GM12878 (cell line): ENCODE measurements at regions not wholly inside any gene's neighbourhood (a gene's known extent, or its start where the extent isn't known, plus 50 kb on each side); places are given as distances from the start of the nearest gene placed in this dataset.

Experiments used
- ATAC-seq: fragments of 200-7000 bp; cut with Tn5 transposase; 3 replicates; pipeline ENCODE4 v1.9.1; 2020; ENCODE audit warnings: mild to moderate bottlenecking, moderate library complexity
- BruUV-seq: library from RNA; stranded (reverse); fragments of 400-500 nt; replicated peaks from 2 replicates; lab custom pipeline; 2021; lab: Mats Ljungman, UMichigan
- CTCF ChIA-PET: fragments of 300-600 bp; sonication (Branson Sonifier 250); formaldehyde crosslinking; extraction: SDS; loops from one replicate; lab custom pipeline; 2021; ENCODE audit warnings: inconsistent platforms; lab: Yijun Ruan, JAX
- POLR2A ChIA-PET: fragments of 350-600 bp; formaldehyde crosslinking; extraction: SDS; loops from one replicate; lab custom pipeline; 2021; ENCODE audit warnings: inconsistent platforms; lab: Charles Lee
- RAD21 ChIA-PET: fragments of 300-600 bp; sonication (Branson Sonifier 250); formaldehyde crosslinking; loops from one replicate; lab custom pipeline; 2023; ENCODE audit warnings: antibody characterized with exemption; ENCODE audit not compliant: unreplicated experiment; lab: Charles Lee
- SMC1A ChIA-PET: fragments of 300-600 bp; sonication (Branson Sonifier 250); formaldehyde crosslinking; loops from one replicate; lab custom pipeline; 2023; ENCODE audit not compliant: unreplicated experiment, uncharacterized antibody; lab: Charles Lee
- DNase-seq: peaks from one replicate; pipeline ENCODE4 v3.0.0-alpha.2; 2011; ENCODE audit warnings: low read depth, low spot score
- FAIRE-seq: peaks from 3 replicates; lab custom pipeline; 2011; peaks lifted over from hg19 to GRCh38; lab: Jason Lieb, UNC
- H2AFZ ChIP-seq: 2 replicates; pipeline ENCODE4 v1.6.0; 2011; ENCODE audit warnings: low read depth, low read length, control low read depth; ENCODE audit not compliant: control insufficient read depth
- H3K27ac ChIP-seq: 2 replicates; pipeline ENCODE4 v1.5.1; 2011; ENCODE audit warnings: control low read depth; ENCODE audit not compliant: control insufficient read depth, insufficient read depth
- H3K27me3 ChIP-seq, 2 experiments: replicated peaks in 1 of 2; 2 replicates each; pipeline versions ENCODE4 v1.6.0 to v1.6.1; 2011; ENCODE audit warnings: low read length in 1 of 2; ENCODE audit not compliant: control insufficient read depth in 2 of 2, insufficient read depth in 2 of 2
- H3K36me3 ChIP-seq, 2 experiments: 2 replicates each; pipeline ENCODE4 v1.5.1; 2011; ENCODE audit warnings: low read length in 1 of 2; ENCODE audit not compliant: control insufficient read depth in 2 of 2, insufficient read depth in 2 of 2
- H3K4me1 ChIP-seq: 2 replicates; pipeline ENCODE4 v1.6.1; 2011; ENCODE audit warnings: mild to moderate bottlenecking, low read length, moderate library complexity, mixed read lengths; ENCODE audit not compliant: control insufficient read depth, insufficient read depth
- H3K4me2 ChIP-seq: 2 replicates; pipeline ENCODE4 v1.6.0; 2011; ENCODE audit warnings: control low read depth; ENCODE audit not compliant: control insufficient read depth, insufficient read depth
- H3K4me3 ChIP-seq: fragments of 200-600 bp; sonication (generic); 2 replicates; pipeline ENCODE4 v1.5.1; 2016
- H3K79me2 ChIP-seq: 2 replicates; pipeline ENCODE4 v1.6.0; 2011; ENCODE audit warnings: low read length; ENCODE audit not compliant: control insufficient read depth, insufficient read depth
- H3K9ac ChIP-seq: 2 replicates; pipeline ENCODE4 v1.8.0; 2011; ENCODE audit warnings: low read length, control low read depth, mixed read lengths; ENCODE audit not compliant: control insufficient read depth, insufficient read depth
- H3K9me3 ChIP-seq: replicated peaks from 3 replicates; pipeline ENCODE4 v1.5.1; 2011; ENCODE audit warnings: mild to moderate bottlenecking, low read length; ENCODE audit not compliant: control insufficient read depth, insufficient read depth
- H4K20me1 ChIP-seq: 2 replicates; pipeline ENCODE4 v1.6.0; 2011; ENCODE audit not compliant: control insufficient read depth, insufficient read depth
- CBX5 ChIP-seq: sonication (generic); IDR thresholded peaks from 2 replicates; pipeline ENCODE4 v1.6.1; 2016; ENCODE audit warnings: low read depth, moderate library complexity, mild to moderate bottlenecking, inconsistent platforms
- EZH2 ChIP-seq: IDR thresholded peaks from 2 replicates; pipeline ENCODE4 v1.6.1; 2012; ENCODE audit warnings: low read depth, mild to moderate bottlenecking, control low read depth, inconsistent platforms, low read length, borderline replicate concordance; ENCODE audit not compliant: control insufficient read depth
- FOS ChIP-seq: IDR thresholded peaks from 3 replicates; pipeline ENCODE4 v1.6.1; 2011; ENCODE audit warnings: borderline replicate concordance; ENCODE audit not compliant: insufficient read length; ENCODE audit errors: extremely low read depth
- MEF2B ChIP-seq: fragments of 450-650 bp; IDR thresholded peaks from 2 replicates; pipeline ENCODE4 v1.6.1; 2018; ENCODE audit warnings: mild to moderate bottlenecking, moderate library complexity; ENCODE audit not compliant: partially characterized antibody, poor library complexity, severe bottlenecking
- NFYA ChIP-seq: IDR thresholded peaks from 2 replicates; pipeline ENCODE4 v1.6.1; 2011; ENCODE audit warnings: low read depth, mild to moderate bottlenecking, low read length, improper control_type of control experiment, borderline replicate concordance
- SPI1 ChIP-seq: IDR thresholded peaks from 2 replicates; pipeline ENCODE4 v1.6.1; 2011; ENCODE audit warnings: low read depth, mild to moderate bottlenecking, low read length, moderate library complexity, borderline replicate concordance; ENCODE audit not compliant: insufficient read depth
- TCF3 ChIP-seq: IDR thresholded peaks from 2 replicates; pipeline ENCODE4 v1.6.1; 2012; ENCODE audit warnings: low read depth, mild to moderate bottlenecking, low read length, borderline replicate concordance; ENCODE audit not compliant: insufficient read depth
- TCF7 ChIP-seq: IDR thresholded peaks from 2 replicates; pipeline ENCODE4 v1.6.1; 2014; ENCODE audit warnings: antibody characterized with exemption, borderline replicate concordance
- WGBS: methylation state at CpG from one replicate; pipeline ENCODE4 v1.1.6; 2016; ENCODE audit warnings: low lambda C conversion rate; ENCODE audit not compliant: insufficient replicate concordance, insufficient coverage; ENCODE audit errors: missing lambda C conversion rate; 5-methylcytosine and 5-hydroxymethylcytosine counted together
- in situ Hi-C: fragments of 300-500 bp; cut with MboI; formaldehyde crosslinking; loops from 9 replicates; pipeline ENCODE4 v1.14.3; 2018; ENCODE audit warnings: mixed read lengths
- intact Hi-C: fragments of 100-400 bp; cut with micrococcal nuclease; formaldehyde crosslinking; loops from one replicate; pipeline ENCODE4 v1.14.2; 2022; ENCODE audit not compliant: unreplicated experiment
- TF ChIP-seq, protein P1 (sequence below): IDR thresholded peaks from 2 replicates; pipeline ENCODE4 v1.6.1; 2011; ENCODE audit warnings: low read depth, mild to moderate bottlenecking, low read length, moderate library complexity, borderline replicate concordance; ENCODE audit errors: extremely low read depth

GRCh38 chr1:187952446-187952845 is 1123.7 kb downstream of the PLA2G4A start (continued):
- TF ChIP-seq SPI1 (no peak), NFYA (no peak), FOS (no peak), MEF2B (no peak), TCF3 (no peak)
- TF ChIP-seq, all 136 proteins: peak for 0

DNA sequence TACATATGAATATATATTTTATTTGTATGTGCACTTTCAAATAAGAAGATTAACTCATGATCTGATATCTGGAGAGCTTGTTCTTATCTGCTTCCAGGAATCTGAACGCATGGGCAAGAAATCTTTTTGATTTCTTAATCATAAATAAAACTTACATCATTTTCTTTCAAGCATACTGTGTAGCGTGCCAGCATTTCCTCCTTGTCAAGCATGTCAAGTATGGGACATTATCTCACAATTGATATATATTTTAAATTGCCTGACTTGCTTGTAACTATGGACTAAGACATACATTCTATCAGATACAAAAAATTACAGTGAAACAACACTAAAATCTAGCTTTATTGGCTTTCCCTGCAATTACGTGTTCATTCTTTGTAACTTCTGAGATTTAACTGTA is 1128.2 kb downstream of the PLA2G4A start:
- no peak for DNase-seq
- no peaks in the 10 kb centered on the region for H3K27me3 ChIP-seq
- H3K9ac ChIP-seq, result no peak overlapping the region
- intact Hi-C loops, result no loop called here
- H4K20me1 ChIP-seq, result no peaks in the 10 kb centered on the region
- H3K9me3 ChIP-seq, result no peaks in the 10 kb centered on the region
- WGBS, result 51% methylated on average over 3 of the region's 3 CpGs
- H2AFZ ChIP-seq, result no peak overlapping the region; the same call in 1 of the 2 replicates
- no peaks in the 10 kb centered on the region for H3K4me1 ChIP-seq
- in situ Hi-C loops, result no loop called here
- ChIA-PET POLR2A (no interaction called here), RAD21 (no interaction called here), CTCF (interaction anchor here (1.2 to 1.7 kb wide), 3 partner anchors 9 to 18 kb away, joined by 4 to 6 read pairs (median 4); no protein-coding TSS in a partner anchor), SMC1A (interaction anchor here (0.6 kb wide), 1 partner anchor 45 kb away, joined by 3 read pairs; no protein-coding TSS in a partner anchor)
- H3K79me2 ChIP-seq, result no peaks in the 10 kb centered on the region
- no peaks in the 10 kb centered on the region for H3K36me3 ChIP-seq
- TF ChIP-seq TCF3 (no peak), TCF7 (no peak), CBX5 (no peak), EZH2 (no peak)
- TF ChIP-seq, protein P1, sequence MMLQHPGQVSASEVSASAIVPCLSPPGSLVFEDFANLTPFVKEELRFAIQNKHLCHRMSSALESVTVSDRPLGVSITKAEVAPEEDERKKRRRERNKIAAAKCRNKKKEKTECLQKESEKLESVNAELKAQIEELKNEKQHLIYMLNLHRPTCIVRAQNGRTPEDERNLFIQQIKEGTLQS, result no peak
- no peak overlapping the region for H3K4me3 ChIP-seq
- no peak overlapping the region for H3K27ac ChIP-seq
- no TSS peak for BruUV-seq
- no peak overlapping the region for H3K4me2 ChIP-seq
- FAIRE-seq, result no peak
- ATAC-seq, result no peak
